DMS 273 (cell line): ENCODE measurements at regions not wholly inside any gene's neighbourhood (a gene's known extent, or its start where the extent isn't known, plus 50 kb on each side); places are given as distances from the start of the nearest gene placed in this dataset.

Experiments used
- DNase-seq: peaks from one replicate; lab custom pipeline; 2025; ENCODE audit not compliant: unreplicated experiment; lab: John Stamatoyannopoulos, UW

GRCh38 chr17:73723317-73723716, 79.1 kb upstream of the SDK2 start:
- DNase-seq: no peak

GRCh38 chr17:73724341-73724740, 80.1 kb upstream of the SDK2 start:
- DNase-seq: no peak

GRCh38 chr17:73724990-73725389, 80.7 kb upstream of the SDK2 start:
- DNase-seq: no peak

GRCh38 chr17:73725794-73726515, 81.7 kb upstream of the SDK2 start:
- peak; percentile 50 for DNase-seq

- no peak for DNase-seq
Measured at GRCh38 chr17:73727941-73728340, 83.7 kb upstream of the SDK2 start.

GRCh38 chr17:73729101-73729500, 84.9 kb upstream of the SDK2 start:
- DNase-seq: no peak

GRCh38 chr17:73731733-73732132, 87.5 kb upstream of the SDK2 start:
- DNase-seq: no peak

GRCh38 chr17:73733517-73733916, 89.3 kb upstream of the SDK2 start:
- DNase-seq: no peak

- DNase-seq: no peak
Measured at GRCh38 chr17:73735245-73735644, 91.0 kb upstream of the SDK2 start.

- no peak for DNase-seq
Measured at GRCh38 chr17:73738751-73739575, 94.7 kb upstream of the SDK2 start.

GRCh38 chr17:73740370-73740769, 96.1 kb upstream of the SDK2 start:
- no peak for DNase-seq

GRCh38 chr17:73742948-73743381, 98.7 kb upstream of the SDK2 start:
- DNase-seq: peak; percentile 90

- peak; percentile 78 for DNase-seq
Measured at GRCh38 chr17:73743518-73744201, 99.4 kb upstream of the SDK2 start.

- peak; percentile 42 for DNase-seq
Measured at GRCh38 chr17:73744411-73744810, 100.2 kb upstream of the SDK2 start.

GRCh38 chr17:73746314-73747073, 102.2 kb upstream of the SDK2 start:
- DNase-seq: peak; percentile 18

- DNase-seq: peak; percentile 37
Measured at GRCh38 chr17:73747221-73748002, 103.2 kb upstream of the SDK2 start.

- peak; percentile 89 for DNase-seq
Measured at GRCh38 chr17:73748508-73748907, 104.3 kb upstream of the SDK2 start.

GRCh38 chr17:73749337-73749823, 105.1 kb upstream of the SDK2 start:
- no peak for DNase-seq

GRCh38 chr17:73749928-73750605, 105.8 kb upstream of the SDK2 start:
- no peak for DNase-seq
